ENCODE measurements at regions not wholly inside any gene's neighbourhood (a gene's known extent, or its start where the extent isn't known, plus 50 kb on each side); places are given as distances from the start of the nearest gene placed in this dataset.

DNA sequence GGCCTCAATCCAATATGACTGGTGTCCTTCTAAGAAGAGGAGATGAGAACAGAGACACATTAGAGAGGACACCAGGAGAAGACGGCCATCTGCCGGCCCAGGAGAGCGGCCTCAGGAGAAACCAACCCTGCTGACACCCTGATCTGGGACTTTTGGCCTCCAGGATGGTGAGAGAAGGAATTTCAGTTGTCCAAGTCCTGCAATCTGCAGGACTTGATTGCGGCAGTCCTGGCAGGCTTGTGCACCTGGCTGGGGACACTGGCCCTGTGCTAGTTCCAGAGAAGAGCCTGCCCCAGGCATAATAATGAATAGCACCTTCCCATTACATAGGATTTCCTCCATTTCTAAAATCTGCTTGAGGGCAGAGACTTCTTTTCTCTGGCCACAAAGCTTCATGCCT lies 409.9 kb upstream of the SHH start:
- no peaks in the 10 kb centered on the region for H3K4me1 Mint-ChIP-seq (ENCODE audit: low read depth)
- H3K27me3 Mint-ChIP-seq (ENCODE audit: insufficient read depth) = no peaks in the 10 kb centered on the region
- no peak overlapping the region for H3K27ac Mint-ChIP-seq
- no peaks in the 10 kb centered on the region for H3K36me3 Mint-ChIP-seq (ENCODE audit: low read depth)
- no peak overlapping the region for H3K4me3 Mint-ChIP-seq
- H3K9me3 Mint-ChIP-seq = no peaks in the 10 kb centered on the region
- no peak for DNase-seq (ENCODE audit: low spot score)
- intact Hi-C loops (cut with micrococcal nuclease) = no loop called here

DNA sequence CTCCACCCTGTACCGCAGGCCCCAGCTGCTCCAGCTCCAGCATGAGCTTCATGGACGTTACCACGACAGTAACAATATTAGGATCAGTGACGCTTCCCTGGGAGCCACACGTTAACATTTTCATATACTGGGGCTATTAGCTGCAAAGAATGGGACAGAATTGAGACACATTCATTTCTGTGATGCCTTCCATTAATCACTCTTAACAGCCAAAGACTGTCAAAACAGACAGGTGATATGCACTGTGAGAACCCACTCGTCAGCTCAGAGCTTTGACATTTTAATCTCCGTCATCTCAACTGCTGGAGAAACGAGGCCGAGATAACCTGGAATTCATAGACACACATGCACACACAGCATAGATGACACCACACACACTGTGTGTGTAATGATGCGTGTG lies 408.4 kb upstream of the SHH start:
- Mint-ChIP-seq H3K27ac (no peak overlapping the region), H3K9me3 (no peaks in the 10 kb centered on the region)

DNA sequence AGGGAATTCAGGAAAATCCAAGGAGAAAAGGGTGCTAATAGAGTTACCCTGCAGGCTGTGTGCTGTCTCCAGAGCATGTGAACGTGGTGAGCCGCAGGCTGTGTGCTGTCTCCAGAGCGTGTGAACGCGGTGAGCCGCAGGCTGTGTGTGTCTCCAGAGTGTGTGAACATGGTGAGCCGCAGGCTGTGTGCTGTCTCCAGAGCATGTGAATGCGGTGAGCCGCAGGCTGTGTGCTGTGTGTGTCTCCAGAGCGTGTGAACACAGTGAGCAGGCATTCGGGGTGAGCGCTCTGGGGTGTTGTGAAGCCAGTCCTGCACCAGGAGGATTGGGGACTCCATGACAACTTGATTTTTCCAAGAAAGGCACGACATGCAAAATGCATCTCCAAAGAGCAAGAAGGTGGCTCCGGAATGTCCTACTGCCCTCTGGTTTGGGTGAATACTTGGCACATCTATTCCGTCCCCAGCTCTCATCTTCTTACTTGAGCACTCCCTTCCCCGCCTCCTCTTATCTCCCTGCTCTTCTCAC lies 407.9 kb upstream of the SHH start:
- Mint-ChIP-seq H3K4me1 (ENCODE audit: low read depth) (no peaks in the 10 kb centered on the region), H3K27me3 (ENCODE audit: insufficient read depth) (no peaks in the 10 kb centered on the region), H3K27ac (no peak overlapping the region), H3K4me3 (no peak overlapping the region), H3K9me3 (no peaks in the 10 kb centered on the region), H3K36me3 (ENCODE audit: low read depth) (no peaks in the 10 kb centered on the region)
- no peak for DNase-seq (ENCODE audit: low spot score)
- intact Hi-C loops (cut with micrococcal nuclease) = no loop called here

More for the DNA sequence above, 408.4 kb upstream of the SHH start:
- intact Hi-C loops (cut with micrococcal nuclease) = no loop called here
- Mint-ChIP-seq H3K36me3 (ENCODE audit: low read depth) (no peaks in the 10 kb centered on the region), H3K4me3 (no peak overlapping the region), H3K4me1 (ENCODE audit: low read depth) (no peaks in the 10 kb centered on the region), H3K27me3 (ENCODE audit: insufficient read depth) (no peaks in the 10 kb centered on the region)
- DNase-seq (ENCODE audit: low spot score) = no peak

DNA sequence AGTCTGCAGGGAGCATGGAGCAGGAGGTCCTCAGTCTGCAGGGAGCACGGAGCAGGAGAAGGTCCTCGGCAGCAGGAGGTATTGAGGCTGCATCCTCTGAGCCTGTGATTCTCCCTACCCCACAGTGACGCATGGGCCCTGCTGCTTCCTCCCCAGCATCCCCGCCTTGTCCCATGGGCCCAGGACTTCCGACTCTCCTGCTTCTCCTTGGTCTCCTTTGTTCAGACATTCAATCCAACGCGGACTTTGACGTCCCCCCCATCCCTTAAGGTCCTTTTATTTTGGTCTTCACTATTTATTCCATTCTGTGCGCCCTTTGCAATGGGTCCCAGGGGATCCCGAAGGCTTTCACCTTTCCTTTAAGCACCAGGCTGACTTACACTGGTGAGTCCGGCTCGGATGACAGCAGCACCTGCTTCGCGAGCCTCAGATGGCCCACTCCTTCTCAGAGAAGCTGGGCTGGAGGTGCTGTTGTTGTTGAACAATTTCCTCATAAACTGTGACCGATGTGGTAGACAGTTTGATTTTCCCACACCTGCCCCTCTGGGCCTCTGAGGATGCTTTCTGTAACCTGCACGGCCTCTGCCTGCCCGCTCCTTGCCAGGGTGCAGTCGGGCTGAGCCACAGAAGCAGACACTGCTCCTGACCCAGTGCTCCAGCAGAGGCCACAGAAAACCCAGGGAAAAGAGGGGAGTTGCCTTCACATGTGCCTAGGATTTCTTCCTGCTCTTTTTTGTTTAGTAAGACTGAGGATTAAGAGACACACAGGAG lies 407.2 kb upstream of the SHH start:
- Mint-ChIP-seq H3K27me3 (ENCODE audit: insufficient read depth) (no peaks in the 10 kb centered on the region), H3K4me3 (no peak overlapping the region), H3K9me3 (no peaks in the 10 kb centered on the region), H3K27ac (no peak overlapping the region), H3K4me1 (ENCODE audit: low read depth) (no peaks in the 10 kb centered on the region), H3K36me3 (ENCODE audit: low read depth) (no peaks in the 10 kb centered on the region)
- no peak for DNase-seq (ENCODE audit: low spot score)
- intact Hi-C loops (cut with micrococcal nuclease) = no loop called here

DNA sequence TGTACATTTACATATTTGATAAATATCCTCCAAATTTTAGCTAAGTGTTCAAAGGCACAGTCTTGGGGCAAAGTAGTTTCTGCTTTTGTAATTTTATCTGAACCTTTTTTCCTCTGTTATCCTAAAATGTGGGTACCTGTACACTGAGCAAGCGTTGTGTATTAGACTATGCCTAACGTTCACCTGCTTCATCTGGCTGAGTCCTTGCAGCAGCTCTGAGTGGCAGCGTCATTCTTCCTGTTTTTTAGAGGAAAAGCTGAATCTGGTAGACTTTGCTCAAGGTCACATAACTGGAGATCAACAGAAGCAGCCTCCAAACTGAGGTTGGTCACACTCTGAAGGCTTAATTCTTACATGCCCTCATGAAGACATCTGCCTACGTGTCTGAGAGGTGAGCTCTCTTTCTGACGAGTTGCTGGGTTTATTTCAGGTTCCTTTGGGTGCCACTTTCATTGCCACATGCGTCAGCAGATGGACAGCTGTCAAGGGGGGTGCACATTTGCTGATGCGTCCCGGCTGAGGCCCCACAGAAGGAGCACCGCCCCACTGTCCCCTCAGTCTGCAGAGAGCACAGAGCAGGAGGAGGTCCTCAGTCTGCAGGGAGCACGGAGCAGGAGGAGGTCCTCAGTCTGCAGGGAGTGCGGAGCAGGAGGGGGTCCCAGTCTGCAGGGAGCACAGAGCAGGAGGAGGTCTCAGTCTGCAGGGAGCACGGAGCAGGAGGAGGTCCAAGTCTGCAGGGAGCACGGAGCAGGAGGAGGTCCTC lies 406.5 kb upstream of the SHH start:
- DNase-seq (ENCODE audit: low spot score) = no peak
- Mint-ChIP-seq H3K27ac (no peak overlapping the region), H3K27me3 (ENCODE audit: insufficient read depth) (no peaks in the 10 kb centered on the region), H3K9me3 (no peaks in the 10 kb centered on the region), H3K4me3 (no peak overlapping the region), H3K4me1 (ENCODE audit: low read depth) (no peaks in the 10 kb centered on the region), H3K36me3 (ENCODE audit: low read depth) (no peaks in the 10 kb centered on the region)
- intact Hi-C loops (cut with micrococcal nuclease) = no loop called here

DNA sequence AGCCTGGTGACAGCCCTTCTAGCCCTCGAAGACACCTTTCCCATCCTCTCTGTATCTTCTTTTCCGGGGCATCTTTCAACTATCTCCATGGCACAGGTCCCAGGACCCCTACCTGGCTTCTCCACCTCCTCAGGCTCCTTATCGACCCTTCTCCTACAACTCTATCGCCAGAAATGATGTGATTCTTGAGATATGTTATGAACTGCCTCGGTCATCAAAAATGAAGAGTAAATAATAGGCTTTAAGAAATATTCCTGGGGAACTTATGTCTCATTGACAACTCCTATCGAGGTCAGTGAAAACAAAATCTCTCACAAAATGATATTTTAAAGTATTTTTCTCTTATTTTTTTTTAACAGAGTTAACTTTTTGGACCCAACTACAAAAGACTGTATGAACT lies 405.5 kb upstream of the SHH start:
- no peak overlapping the region for H3K27ac Mint-ChIP-seq
- no peak overlapping the region for H3K4me3 Mint-ChIP-seq
- H3K9me3 Mint-ChIP-seq = no peaks in the 10 kb centered on the region
- no peaks in the 10 kb centered on the region for H3K36me3 Mint-ChIP-seq (ENCODE audit: low read depth)
- H3K27me3 Mint-ChIP-seq (ENCODE audit: insufficient read depth) = no peaks in the 10 kb centered on the region
- intact Hi-C loops (cut with micrococcal nuclease) = no loop called here
- H3K4me1 Mint-ChIP-seq (ENCODE audit: low read depth) = no peaks in the 10 kb centered on the region
- DNase-seq (ENCODE audit: low spot score) = no peak

DNA sequence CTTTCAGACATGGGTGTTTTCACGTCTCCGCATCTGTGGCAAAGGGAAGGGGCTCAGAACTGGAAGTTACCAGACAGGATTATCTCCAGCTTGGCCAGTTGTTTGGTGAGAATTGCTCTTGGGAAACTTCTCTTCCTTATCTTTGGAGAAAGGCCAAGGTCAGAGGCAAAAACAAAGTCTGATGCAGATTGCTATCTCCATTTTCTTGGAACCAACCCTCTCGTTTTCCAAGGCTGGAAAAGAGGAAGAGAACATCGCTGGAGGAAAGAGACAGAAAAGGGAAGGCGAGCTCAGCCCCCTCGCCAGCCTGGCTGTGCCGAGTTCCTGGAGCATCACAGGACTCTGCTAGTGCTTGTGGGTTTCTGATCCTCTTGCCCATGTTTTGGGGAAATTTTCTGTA lies 396.8 kb upstream of the SHH start:
- no peak overlapping the region for H3K4me3 Mint-ChIP-seq
- H3K27ac Mint-ChIP-seq = no peak overlapping the region
- no peaks in the 10 kb centered on the region for H3K4me1 Mint-ChIP-seq (ENCODE audit: low read depth)
- no peaks in the 10 kb centered on the region for H3K27me3 Mint-ChIP-seq (ENCODE audit: insufficient read depth)
- DNase-seq (ENCODE audit: low spot score) = no peak
- no peaks in the 10 kb centered on the region for H3K9me3 Mint-ChIP-seq
- intact Hi-C loops (cut with micrococcal nuclease) = no loop called here
- H3K36me3 Mint-ChIP-seq (ENCODE audit: low read depth) = no peaks in the 10 kb centered on the region

DNA sequence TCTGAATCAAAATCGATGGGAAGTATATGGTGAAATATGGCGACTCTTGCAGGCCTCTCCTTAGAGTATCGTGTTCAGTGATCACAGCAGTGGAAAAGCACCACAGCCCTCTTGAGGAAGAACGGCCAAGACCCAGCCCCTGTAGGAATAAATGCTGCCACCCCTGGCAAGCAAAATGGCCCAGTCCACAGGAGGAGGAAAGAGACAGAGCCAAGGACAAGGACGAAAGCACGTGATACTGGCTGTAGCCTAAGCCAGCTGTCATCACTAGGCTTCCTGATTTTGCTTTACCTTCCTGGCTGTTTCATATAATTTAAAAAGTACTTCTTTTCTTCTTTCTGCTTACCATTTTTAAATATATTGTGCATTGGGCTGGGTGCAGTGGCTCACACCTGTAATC lies 395.0 kb upstream of the SHH start:
- no peaks in the 10 kb centered on the region for H3K4me1 Mint-ChIP-seq (ENCODE audit: low read depth)
- no peaks in the 10 kb centered on the region for H3K27me3 Mint-ChIP-seq (ENCODE audit: insufficient read depth)
- intact Hi-C loops (cut with micrococcal nuclease) = no loop called here
- no peak overlapping the region for H3K27ac Mint-ChIP-seq
- no peaks in the 10 kb centered on the region for H3K36me3 Mint-ChIP-seq (ENCODE audit: low read depth)
- H3K4me3 Mint-ChIP-seq = no peak overlapping the region
- DNase-seq (ENCODE audit: low spot score) = no peak
- no peaks in the 10 kb centered on the region for H3K9me3 Mint-ChIP-seq

DNA sequence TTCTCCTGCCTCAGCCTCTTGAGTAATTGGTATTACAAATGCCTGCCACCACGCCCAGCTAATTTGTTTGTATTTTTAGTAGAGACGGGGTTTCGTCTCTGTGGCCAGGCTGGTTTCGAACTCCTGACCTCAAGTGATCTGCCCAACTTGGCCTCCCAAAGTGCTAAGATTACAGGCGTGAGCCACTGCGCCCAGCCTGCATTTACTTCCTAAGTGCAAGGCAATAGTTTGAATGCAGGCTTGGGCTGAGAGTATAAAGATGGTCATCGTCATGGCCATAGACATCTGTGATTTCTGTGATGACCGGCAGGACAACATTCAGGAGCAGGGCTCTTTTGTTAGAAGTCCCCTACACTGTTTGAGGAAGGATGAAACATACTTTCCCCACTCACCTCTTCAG lies 393.9 kb upstream of the SHH start:
- H3K4me1 Mint-ChIP-seq (ENCODE audit: low read depth) = no peaks in the 10 kb centered on the region
- no peak overlapping the region for H3K4me3 Mint-ChIP-seq
- no peak for DNase-seq (ENCODE audit: low spot score)
- H3K27ac Mint-ChIP-seq = no peak overlapping the region
- no peaks in the 10 kb centered on the region for H3K9me3 Mint-ChIP-seq
- H3K27me3 Mint-ChIP-seq (ENCODE audit: insufficient read depth) = no peaks in the 10 kb centered on the region
- no peaks in the 10 kb centered on the region for H3K36me3 Mint-ChIP-seq (ENCODE audit: low read depth)
- intact Hi-C loops (cut with micrococcal nuclease) = no loop called here

DNA sequence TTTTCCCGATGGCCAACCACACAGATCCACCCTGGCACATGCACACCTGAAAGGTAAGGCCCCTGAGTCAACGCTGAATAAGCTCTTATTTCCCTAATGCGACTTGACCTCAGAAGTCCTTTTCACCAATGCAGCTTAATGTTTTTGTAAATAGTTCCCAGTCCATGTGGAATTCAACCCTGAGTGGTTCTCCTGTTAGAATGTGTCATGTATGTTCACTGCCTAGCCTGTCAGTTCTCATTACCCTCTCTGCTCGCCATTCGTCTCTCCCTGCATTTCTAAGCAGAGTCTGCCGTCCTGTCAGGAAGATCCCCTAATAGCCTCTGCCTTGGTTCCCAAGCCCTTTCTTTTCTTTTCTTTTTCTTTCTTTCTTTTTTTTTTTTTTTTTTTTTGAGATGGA lies 392.6 kb upstream of the SHH start:
- Mint-ChIP-seq H3K27ac (no peak overlapping the region), H3K4me1 (ENCODE audit: low read depth) (no peaks in the 10 kb centered on the region), H3K4me3 (no peak overlapping the region), H3K27me3 (ENCODE audit: insufficient read depth) (no peaks in the 10 kb centered on the region), H3K9me3 (no peaks in the 10 kb centered on the region), H3K36me3 (ENCODE audit: low read depth) (no peaks in the 10 kb centered on the region)
- intact Hi-C loops (cut with micrococcal nuclease) = no loop called here
- no peak for DNase-seq (ENCODE audit: low spot score)

DNA sequence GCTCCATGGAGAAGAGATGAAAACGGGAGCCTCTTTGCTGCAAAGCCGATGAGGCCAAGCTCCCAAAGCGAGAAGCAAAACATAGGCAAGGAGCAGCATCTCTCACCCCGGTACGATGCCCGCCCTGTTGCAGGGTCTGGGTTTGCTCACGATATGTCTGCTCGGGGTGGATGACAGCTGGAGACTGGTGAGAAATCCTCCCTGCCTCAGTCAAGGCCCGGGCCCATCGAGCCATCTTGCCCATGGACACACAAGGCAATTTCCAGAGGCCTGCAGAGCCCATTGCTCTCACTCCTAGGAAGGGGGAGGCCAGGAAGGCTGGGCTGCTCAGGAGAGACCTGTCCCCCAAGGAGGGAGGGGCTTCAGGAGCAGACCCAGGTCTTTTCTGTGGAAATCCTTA lies 391.7 kb upstream of the SHH start:
- Mint-ChIP-seq H3K27ac (no peak overlapping the region), H3K4me3 (no peak overlapping the region), H3K36me3 (ENCODE audit: low read depth) (no peaks in the 10 kb centered on the region), H3K4me1 (ENCODE audit: low read depth) (no peaks in the 10 kb centered on the region), H3K9me3 (no peaks in the 10 kb centered on the region), H3K27me3 (ENCODE audit: insufficient read depth) (no peaks in the 10 kb centered on the region)
- no peak for DNase-seq (ENCODE audit: low spot score)
- intact Hi-C loops (cut with micrococcal nuclease) = no loop called here

DNA sequence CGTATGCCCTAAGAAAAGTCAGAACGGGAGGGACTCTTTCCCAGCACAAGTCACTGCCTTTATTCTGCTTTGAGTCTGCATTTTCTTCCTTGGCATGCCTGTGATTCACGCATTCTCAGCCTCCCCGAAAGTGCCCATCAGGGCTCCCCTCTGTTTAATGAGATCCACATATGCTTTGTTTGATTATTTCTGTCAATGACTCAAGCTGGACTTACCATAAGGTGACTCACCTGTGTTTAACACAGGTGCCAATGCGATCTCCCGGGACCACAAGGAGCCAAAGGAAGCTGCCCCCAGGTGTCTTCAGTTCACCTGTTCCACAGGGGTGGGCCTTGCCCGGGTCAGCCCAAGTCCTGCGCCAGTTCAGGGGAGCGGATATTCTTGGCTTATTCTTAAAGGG lies 386.0 kb upstream of the SHH start:
- no peaks in the 10 kb centered on the region for H3K9me3 Mint-ChIP-seq
- H3K4me3 Mint-ChIP-seq = no peak overlapping the region
- DNase-seq (ENCODE audit: low spot score) = no peak
- no peaks in the 10 kb centered on the region for H3K36me3 Mint-ChIP-seq (ENCODE audit: low read depth)
- no peaks in the 10 kb centered on the region for H3K4me1 Mint-ChIP-seq (ENCODE audit: low read depth)
- no peak overlapping the region for H3K27ac Mint-ChIP-seq
- intact Hi-C loops (cut with micrococcal nuclease) = no loop called here
- peaks cover 2% of the 10 kb centered on the region for H3K27me3 Mint-ChIP-seq (ENCODE audit: insufficient read depth)

DNA sequence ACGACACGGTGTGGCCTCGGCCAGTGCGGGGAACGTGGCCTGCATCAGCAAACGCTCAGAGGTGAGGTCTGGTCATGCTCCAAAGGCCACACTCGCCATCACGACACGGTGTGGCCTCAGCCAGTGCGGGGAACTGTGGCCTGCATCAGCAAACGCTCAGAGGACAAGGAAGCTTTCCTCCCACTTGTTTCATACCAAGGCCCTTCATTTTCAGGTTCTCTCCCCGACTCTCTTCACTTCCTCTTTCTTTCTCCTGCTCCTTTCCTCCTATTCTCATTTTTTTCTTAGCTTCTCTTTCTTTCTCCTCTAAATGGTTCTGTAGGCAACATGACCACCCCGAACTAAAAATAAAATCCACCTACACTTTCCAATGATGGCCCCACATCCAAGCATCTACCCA lies 384.4 kb upstream of the SHH start:
- Mint-ChIP-seq H3K36me3 (ENCODE audit: low read depth) (no peaks in the 10 kb centered on the region), H3K27ac (no peak overlapping the region), H3K4me3 (no peak overlapping the region), H3K9me3 (no peaks in the 10 kb centered on the region), H3K27me3 (ENCODE audit: insufficient read depth) (peaks cover 2% of the 10 kb centered on the region), H3K4me1 (ENCODE audit: low read depth) (no peaks in the 10 kb centered on the region)
- intact Hi-C loops (cut with micrococcal nuclease) = no loop called here
- no peak for DNase-seq (ENCODE audit: low spot score)

Data from activated T-helper 1 cell treated with anti-CD3 and anti-CD28 coated beads, Interleukin-12 subunit alpha, Interleukin-12 subunit beta, Interleukin-2, Interleukin-4 antibody, amounts not matched to agents 30 ng/mL and 10 ng/mL and 1 ng/mL, durations not matched to agents 14 hours and 24 hours and 36 hours (primary cell).